OCI-LY7 (cell line): ENCODE measurements at regions not wholly inside any gene's neighbourhood (a gene's known extent, or its start where the extent isn't known, plus 50 kb on each side); places are given as distances from the start of the nearest gene placed in this dataset.

Experiments used
- CTCF ChIP-seq: fragments of 200-600 bp; sonication (generic); conservative IDR thresholded peaks from 2 replicates; pipeline ENCODE4 v1.5.1; 2014; ENCODE audit warnings: mild to moderate bottlenecking, antibody characterized with exemption, low read length, moderate library complexity, mixed read lengths
- EZH2phosphoT487 ChIP-seq: fragments of 200-600 bp; sonication (generic); IDR thresholded peaks from 2 replicates; pipeline ENCODE4 v1.6.1; 2018; ENCODE audit warnings: low read depth, borderline replicate concordance, mild to moderate bottlenecking, mixed run types, antibody characterized with exemption, low read length, moderate library complexity, mixed read lengths

DNA sequence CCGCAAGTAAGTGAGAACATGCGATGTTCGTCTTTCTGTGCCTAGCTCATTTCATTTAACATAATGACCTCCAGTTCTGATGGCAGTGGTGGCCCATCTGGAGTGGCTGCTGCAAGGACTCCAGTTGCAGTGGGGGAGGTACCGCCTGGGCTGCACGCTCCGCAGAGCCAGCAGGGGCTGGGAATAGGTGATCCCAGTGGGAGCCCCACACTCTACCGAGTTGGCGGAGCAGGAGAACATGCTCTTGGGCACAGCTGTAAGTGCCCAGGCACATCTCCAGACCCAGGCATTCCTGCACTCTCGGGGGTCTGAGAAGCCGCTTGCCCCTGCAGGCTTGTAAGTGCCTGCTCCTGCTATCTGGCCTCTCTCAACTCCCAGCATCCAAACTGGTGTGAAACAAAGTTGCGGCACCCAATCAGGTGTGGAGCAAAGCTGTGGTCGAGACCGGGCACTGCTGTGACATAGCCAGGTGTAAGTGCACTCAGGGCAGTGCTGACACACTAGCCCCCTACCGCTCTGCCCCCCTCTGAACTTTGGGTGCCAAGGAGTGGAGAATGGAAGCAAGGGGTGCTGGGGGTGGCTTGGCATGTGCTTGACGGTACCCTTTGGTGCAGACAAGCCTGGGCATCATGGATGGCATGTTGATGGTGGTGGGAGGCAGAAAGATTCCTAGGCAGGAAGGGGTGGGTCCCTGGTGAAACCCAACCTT lies 130.2 kb downstream of the HTR1B start:
- TF ChIP-seq CTCF (no peak), EZH2phosphoT487 (no peak)
